ENCODE measurements at regions not wholly inside any gene's neighbourhood (a gene's known extent, or its start where the extent isn't known, plus 50 kb on each side); places are given as distances from the start of the nearest gene placed in this dataset.

DNA sequence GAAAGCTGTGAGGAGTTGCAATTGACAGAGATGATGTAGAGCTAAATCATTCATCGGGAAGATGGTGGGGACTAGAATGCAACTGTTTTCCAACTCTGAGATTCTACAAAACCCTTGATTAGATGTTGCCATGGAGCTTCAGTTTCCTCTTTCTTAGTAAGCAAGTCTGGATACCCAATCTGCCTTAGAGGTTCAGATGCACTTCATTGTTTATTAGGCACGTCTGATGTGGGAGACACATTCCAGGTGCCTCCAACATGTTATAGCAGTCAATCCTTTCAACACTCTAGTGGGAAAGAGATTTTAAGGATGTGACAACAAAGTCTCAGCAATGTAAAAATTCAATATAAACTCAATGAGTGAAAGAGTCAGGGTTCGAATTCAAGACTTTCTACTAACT, 291.3 kb upstream of the PHYHIPL start:
- no peak for DNase-seq (ENCODE audit: low read depth)

DNA sequence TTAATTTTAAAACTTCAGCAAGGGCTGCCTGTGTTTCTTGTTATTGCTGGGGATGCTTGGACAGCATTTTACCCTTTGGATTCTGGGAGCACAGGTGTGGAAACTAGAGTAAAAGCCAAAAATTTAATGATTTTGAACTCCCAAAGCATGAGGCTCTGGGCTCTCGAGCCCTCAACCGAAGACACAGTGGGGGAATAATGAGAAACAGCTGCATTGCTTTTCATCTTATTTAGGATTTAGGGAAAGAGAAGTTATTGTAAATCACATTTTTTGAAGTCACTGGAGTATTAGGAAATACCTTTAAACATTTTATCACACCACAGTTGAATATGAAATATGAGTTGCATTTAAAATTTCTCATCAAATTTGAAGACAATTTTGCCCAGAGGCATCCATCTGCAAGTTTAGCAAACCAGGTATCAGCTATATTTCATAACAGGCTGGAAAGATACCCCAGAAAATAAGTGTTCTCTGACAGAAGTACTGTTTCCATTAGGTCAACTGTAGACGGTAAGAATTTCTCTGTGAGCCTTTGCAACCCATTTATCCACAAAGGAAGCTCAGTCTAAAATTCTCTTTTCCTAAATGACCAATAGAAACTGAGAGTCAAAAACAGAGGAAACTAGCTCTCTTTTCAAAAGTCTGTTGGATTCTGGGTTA, 290.6 kb upstream of the PHYHIPL start:
- no peak for DNase-seq (ENCODE audit: low read depth)

- DNase-seq (ENCODE audit: low read depth) = no peak
These were observed 290.0 kb upstream of the PHYHIPL start for GRCh38 chr10:58886406-58886805.

- no peak for DNase-seq (ENCODE audit: low read depth)
These were observed 289.0 kb upstream of the PHYHIPL start for GRCh38 chr10:58887474-58887873.

- DNase-seq (ENCODE audit: low read depth) = no peak
These were observed 287.5 kb upstream of the PHYHIPL start for GRCh38 chr10:58888957-58889356.

- DNase-seq (ENCODE audit: low read depth) = no peak
These were observed 284.4 kb upstream of the PHYHIPL start for GRCh38 chr10:58892031-58892531.

DNA sequence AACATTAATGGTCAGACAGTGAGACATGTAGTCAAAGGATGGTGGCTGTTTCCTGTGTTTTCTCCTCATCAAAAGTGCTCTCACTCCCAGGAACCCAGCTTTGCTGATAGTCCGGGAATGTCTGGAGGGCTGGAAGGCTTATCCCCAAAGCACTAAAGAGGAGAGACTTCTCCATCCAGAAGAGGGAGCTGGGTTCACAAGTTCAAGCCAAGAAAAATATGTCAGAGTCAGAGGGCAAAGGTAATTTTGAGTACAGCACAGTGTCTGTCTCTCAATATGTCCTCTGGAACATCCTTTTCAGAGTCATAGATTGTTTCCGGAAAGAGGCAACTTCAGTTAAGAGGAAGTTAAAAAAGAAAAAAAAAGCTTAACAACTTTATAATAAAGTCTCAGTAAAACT, 281.5 kb upstream of the PHYHIPL start:
- no peak for DNase-seq (ENCODE audit: low read depth)

GRCh38 chr10:58896229-58896628, 280.2 kb upstream of the PHYHIPL start:
- DNase-seq (ENCODE audit: low read depth) = no peak

GRCh38 chr10:58897236-58897635, 279.2 kb upstream of the PHYHIPL start:
- no peak for DNase-seq (ENCODE audit: low read depth)

- DNase-seq (ENCODE audit: low read depth) = no peak
These were observed 278.7 kb upstream of the PHYHIPL start for GRCh38 chr10:58897708-58898107.

DNA sequence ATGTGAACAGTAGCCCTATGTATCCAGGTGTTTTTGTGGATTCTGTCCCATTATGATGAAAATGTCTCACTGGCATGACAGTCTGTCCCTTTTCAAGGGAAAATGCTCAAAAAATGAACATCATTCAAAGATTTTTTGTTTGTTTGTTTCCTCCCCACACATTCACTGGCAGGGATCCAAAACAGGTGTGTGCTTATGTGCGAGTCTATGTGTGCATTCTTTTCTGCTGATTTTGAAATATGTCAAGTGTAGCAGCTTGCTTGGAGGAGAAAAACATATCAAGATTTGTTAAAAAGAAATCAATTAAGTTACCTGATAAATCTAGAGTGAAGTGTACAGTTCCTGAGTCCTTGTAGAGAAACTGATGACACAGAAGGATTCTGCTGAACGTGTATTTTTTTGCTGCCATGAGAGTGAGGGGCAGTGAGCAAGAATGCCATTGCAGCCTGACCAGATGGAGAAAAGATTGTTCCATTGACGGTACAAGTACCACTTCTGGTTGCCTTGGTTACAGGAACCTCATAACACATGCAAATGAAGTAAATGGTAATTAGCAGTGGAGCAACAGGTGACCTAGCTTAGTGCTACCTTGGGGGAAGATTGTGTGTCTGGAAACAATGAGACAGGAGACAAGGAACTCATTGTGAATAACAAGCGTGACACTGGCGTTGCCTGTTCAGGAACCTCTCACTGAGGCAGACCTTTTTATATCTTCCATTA, 277.4 kb upstream of the PHYHIPL start:
- DNase-seq (ENCODE audit: low read depth) = no peak

- no peak for DNase-seq (ENCODE audit: low read depth)
These were observed 275.3 kb upstream of the PHYHIPL start for GRCh38 chr10:58901092-58901646.

DNA sequence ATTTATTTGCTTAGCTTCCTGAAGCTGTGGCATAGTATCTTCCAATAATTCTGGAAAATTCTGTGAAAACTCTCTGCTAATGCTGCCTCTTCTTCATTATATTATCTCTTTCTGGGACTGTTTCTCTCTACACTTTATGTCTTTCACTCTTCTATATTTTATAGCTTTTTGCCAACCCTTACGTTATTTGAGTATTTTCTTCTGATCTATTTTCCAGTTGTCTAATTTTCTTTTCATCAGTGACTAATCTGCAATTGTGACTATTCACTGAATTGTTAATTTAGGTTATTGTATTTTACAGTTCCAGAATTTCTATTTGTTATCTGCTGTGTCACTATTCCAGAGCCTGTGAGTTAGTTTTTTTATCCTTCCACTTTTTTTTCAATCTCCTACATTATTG, 273.4 kb upstream of the PHYHIPL start:
- DNase-seq (ENCODE audit: low read depth) = no peak

- DNase-seq (ENCODE audit: low read depth) = peak; percentile 49
These were observed 266.6 kb upstream of the PHYHIPL start for GRCh38 chr10:58909881-58910280.

DNA sequence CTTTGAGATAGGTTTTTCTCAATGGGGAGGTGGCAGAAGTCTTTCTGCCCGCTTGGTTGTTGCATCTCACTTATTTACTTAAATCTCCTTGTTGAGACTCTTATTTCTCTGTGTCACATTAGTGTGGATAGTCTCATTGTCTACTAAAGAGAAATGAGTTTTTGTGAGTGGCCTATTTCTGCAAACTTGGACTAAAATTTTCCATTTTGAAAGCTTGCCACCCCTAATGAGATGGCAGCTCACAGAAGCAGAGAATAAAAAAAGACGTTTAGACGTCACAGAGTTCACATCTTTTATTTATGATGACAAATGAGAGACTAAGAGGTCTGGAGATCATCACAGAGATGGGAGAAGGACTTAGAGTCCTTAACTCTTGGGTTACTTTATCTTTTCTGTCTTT, 262.7 kb upstream of the PHYHIPL start:
- DNase-seq (ENCODE audit: low read depth) = no peak

GRCh38 chr10:58918887-58919286, 257.6 kb upstream of the PHYHIPL start:
- DNase-seq (ENCODE audit: low read depth) = no peak

- DNase-seq (ENCODE audit: low read depth) = peak; percentile 85
These were observed 256.4 kb upstream of the PHYHIPL start for GRCh38 chr10:58919927-58920654.

DNA sequence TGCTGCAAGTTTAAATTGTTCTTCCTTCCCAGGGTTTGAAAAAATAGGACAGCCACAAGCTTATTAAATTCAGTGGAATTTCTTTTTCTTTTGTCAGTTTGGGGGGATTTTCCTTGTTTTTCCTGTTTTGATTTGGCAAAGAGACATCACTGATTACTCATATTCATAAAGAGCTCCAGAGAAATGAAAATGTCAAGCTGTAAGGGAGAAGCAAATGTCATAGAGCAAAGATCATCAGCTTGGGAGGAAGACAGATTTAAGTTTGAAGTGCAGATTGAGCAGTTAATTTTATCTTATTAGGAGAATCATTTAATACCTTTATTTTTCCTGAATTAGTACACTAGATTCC, 255.8 kb upstream of the PHYHIPL start:
- no peak for DNase-seq (ENCODE audit: low read depth)

DNA sequence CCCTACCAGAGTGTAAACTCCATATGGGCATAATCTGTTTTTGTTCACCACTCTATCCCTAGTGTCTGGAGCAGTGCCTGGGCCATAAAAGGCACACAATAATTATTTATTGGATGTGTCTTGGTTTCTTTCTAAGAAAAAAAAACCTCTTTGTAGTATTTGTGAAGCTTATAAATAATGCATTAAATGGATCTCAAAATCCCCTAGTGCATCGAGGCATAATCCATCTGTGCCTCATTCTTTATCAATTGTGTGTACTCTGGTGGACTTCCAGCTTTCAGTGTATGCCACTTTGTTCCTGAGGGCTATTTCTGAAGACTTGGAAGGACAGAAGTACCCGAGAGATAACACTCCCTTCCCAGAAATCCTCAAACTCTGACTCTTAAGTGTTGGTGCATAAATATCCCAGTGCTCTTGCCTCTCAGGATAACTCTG, 255.0 kb upstream of the PHYHIPL start:
- no peak for DNase-seq (ENCODE audit: low read depth)

- no peak for DNase-seq (ENCODE audit: low read depth)
These were observed 251.1 kb upstream of the PHYHIPL start for GRCh38 chr10:58925381-58925780.

DNA sequence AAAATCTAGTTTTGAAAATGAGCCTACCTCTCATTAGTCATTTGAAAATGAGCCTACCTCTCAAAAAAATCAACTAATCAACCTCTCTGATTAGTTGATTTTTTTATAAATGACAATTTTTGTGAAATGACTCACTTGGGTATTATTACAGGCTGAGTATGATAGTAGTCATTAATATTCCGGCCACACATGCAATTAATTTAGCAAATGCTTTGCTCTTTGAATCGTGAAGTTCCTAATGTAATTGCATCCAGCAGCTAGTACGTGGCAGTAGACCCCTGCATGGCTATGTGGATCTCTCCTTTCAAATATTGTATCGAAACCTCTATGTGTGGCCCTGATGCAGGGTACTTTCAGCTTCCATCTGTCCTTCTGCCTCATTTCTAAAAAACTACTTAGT, 245.9 kb upstream of the PHYHIPL start:
- no peak for DNase-seq (ENCODE audit: low read depth)

DNA sequence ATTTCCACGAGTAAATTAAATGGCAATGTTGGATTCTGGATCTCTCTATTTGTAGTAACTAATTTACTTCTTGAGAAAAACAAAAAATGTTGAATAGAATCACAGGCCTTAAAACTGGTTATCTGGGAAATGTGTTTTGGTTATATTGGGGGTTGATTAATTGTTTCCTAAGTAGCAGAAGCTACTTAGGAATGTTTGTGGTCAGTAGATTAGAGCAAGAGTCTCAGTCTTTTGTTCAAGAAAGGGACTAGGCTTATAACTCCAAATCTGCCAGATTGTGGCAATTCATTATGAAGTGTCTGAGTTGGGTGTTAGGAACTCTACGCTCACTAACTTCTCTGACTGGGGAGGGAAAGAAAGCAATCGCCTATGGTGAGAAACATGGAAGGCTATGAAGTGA, 244.3 kb upstream of the PHYHIPL start:
- no peak for DNase-seq (ENCODE audit: low read depth)
